IMR-90 (cell line): ENCODE measurements at regions not wholly inside any gene's neighbourhood (a gene's known extent, or its start where the extent isn't known, plus 50 kb on each side); places are given as distances from the start of the nearest gene placed in this dataset.

Experiments used
- ATAC-seq: fragments of 200-7000 bp; cut with Tn5 transposase; 2 replicates; pipeline ENCODE4 v1.9.1; 2020; ENCODE audit warnings: low read depth, mild to moderate bottlenecking, moderate library complexity
- BruUV-seq: library from RNA; stranded (reverse); fragments of 400-500 nt; replicated peaks from 2 replicates; lab custom pipeline; 2021; lab: Mats Ljungman, UMichigan
- CTCF ChIA-PET: fragments of 300-600 bp; formaldehyde crosslinking; extraction: SDS; loops from one replicate; lab custom pipeline; 2021; ENCODE audit warnings: antibody characterized with exemption; lab: Yijun Ruan, JAX
- POLR2A ChIA-PET: fragments of 300-600 bp; sonication (Branson Sonifier 250); formaldehyde crosslinking; loops from one replicate; lab custom pipeline; 2022; ENCODE audit warnings: antibody characterized with exemption; ENCODE audit not compliant: unreplicated experiment; lab: Charles Lee
- DNase-seq: peaks from one replicate; pipeline ENCODE4 v3.0.0; 2013
- H2AFZ ChIP-seq: replicated peaks from 2 replicates; pipeline ENCODE3; 2013; ENCODE audit warnings: low read length, mild to moderate bottlenecking; ENCODE audit not compliant: poor library complexity
- H2AK5ac ChIP-seq: 2 replicates; pipeline ENCODE4 v1.6.1; 2013; ENCODE audit warnings: low read depth, low read length, inconsistent platforms
- H2AK9ac ChIP-seq: replicated peaks from 2 replicates; pipeline ENCODE3; 2013; ENCODE audit warnings: mild to moderate bottlenecking, low read depth, low read length, moderate library complexity; ENCODE audit not compliant: poor library complexity
- H2BK120ac ChIP-seq: 2 replicates; pipeline ENCODE4 v1.6.1; 2013; ENCODE audit warnings: low read depth, low read length, inconsistent platforms
- H2BK15ac ChIP-seq: 3 replicates; pipeline ENCODE4 v1.6.1; 2013; ENCODE audit warnings: low read depth, low read length, inconsistent platforms
- H2BK20ac ChIP-seq: 2 replicates; pipeline ENCODE4 v1.6.1; 2013; ENCODE audit warnings: low read depth, mild to moderate bottlenecking, inconsistent platforms, low read length, moderate library complexity
- H2BK5ac ChIP-seq: 2 replicates; pipeline ENCODE4 v1.6.1; 2013; ENCODE audit warnings: mild to moderate bottlenecking, low read depth, low read length, inconsistent platforms; ENCODE audit not compliant: poor library complexity, severe bottlenecking
- H3K14ac ChIP-seq: replicated peaks from 2 replicates; pipeline ENCODE4 v1.6.1; 2013; ENCODE audit warnings: low read depth, low read length, inconsistent platforms
- H3K18ac ChIP-seq: 2 replicates; pipeline ENCODE4 v1.6.1; 2013; ENCODE audit warnings: low read depth, low read length, control low read depth
- H3K23ac ChIP-seq: 2 replicates; pipeline ENCODE4 v1.6.1; 2013; ENCODE audit warnings: low read depth, low read length, inconsistent platforms
- H3K27ac ChIP-seq: 2 replicates; pipeline ENCODE4 v1.5.1; 2013; ENCODE audit warnings: mild to moderate bottlenecking, control low read depth, low read length; ENCODE audit not compliant: insufficient read depth
- H3K27me3 ChIP-seq: 2 replicates; pipeline ENCODE4 v1.6.1; 2013; ENCODE audit warnings: low read length; ENCODE audit not compliant: control insufficient read depth, insufficient read depth
- H3K36me3 ChIP-seq: 2 replicates; pipeline ENCODE4 v1.6.1; 2013; ENCODE audit warnings: low read length, mixed read lengths; ENCODE audit not compliant: control insufficient read depth, insufficient read depth
- H3K4ac ChIP-seq: 2 replicates; pipeline ENCODE4 v1.6.1; 2013; ENCODE audit warnings: low read depth, low read length, inconsistent platforms
- H3K4me1 ChIP-seq: 2 replicates; pipeline ENCODE4 v1.6.1; 2013; ENCODE audit warnings: low read length, mixed read lengths; ENCODE audit not compliant: control insufficient read depth, insufficient read depth
- H3K4me2 ChIP-seq: 2 replicates; pipeline ENCODE4 v1.6.1; 2013; ENCODE audit warnings: low read depth, mild to moderate bottlenecking, control low read depth, low read length, moderate library complexity
- H3K4me3 ChIP-seq: 2 replicates; pipeline ENCODE4 v1.5.1; 2013; ENCODE audit warnings: low read depth, mild to moderate bottlenecking, control low read depth, low read length, moderate library complexity; ENCODE audit not compliant: insufficient read depth
- H3K56ac ChIP-seq: 2 replicates; pipeline ENCODE4 v1.6.1; 2013; ENCODE audit warnings: low read length, inconsistent platforms; ENCODE audit not compliant: insufficient read depth; ENCODE audit errors: extremely low read depth
- H3K79me1 ChIP-seq, 2 experiments: 2 replicates each; pipeline ENCODE4 v1.6.1; 2013; ENCODE audit warnings: low read length in 2 of 2, inconsistent platforms in 1 of 2, low read depth in 1 of 2
- H3K9ac ChIP-seq: 2 replicates; pipeline ENCODE4 v1.6.1; 2013; ENCODE audit warnings: low read depth, low read length, control low read depth
- H3K9me1 ChIP-seq: 2 replicates; pipeline ENCODE4 v1.6.1; 2013; ENCODE audit warnings: low read length, inconsistent platforms; ENCODE audit not compliant: insufficient read depth
- H3K9me3 ChIP-seq: 2 replicates; pipeline ENCODE4 v1.6.1; 2013; ENCODE audit warnings: low read length; ENCODE audit not compliant: control insufficient read depth, insufficient read depth
- H4K20me1 ChIP-seq: 2 replicates; pipeline ENCODE4 v1.6.1; 2013; ENCODE audit warnings: low read length, inconsistent platforms; ENCODE audit not compliant: insufficient read depth
- H4K5ac ChIP-seq: 2 replicates; pipeline ENCODE4 v1.6.1; 2013; ENCODE audit warnings: mild to moderate bottlenecking, low read depth, low read length, control low read depth
- H4K8ac ChIP-seq, 2 experiments: 2 replicates each; pipeline ENCODE4 v1.6.1; 2013; ENCODE audit warnings: low read depth in 2 of 2, low read length in 2 of 2, control low read depth in 1 of 2, inconsistent platforms in 1 of 2
- H4K91ac ChIP-seq: 2 replicates; pipeline ENCODE4 v1.6.1; 2013; ENCODE audit warnings: low read depth, low read length, inconsistent platforms; ENCODE audit not compliant: insufficient read depth
- BHLHE40 ChIP-seq: fragments of 150-350 bp; IDR thresholded peaks from 2 replicates; pipeline ENCODE4 v1.6.1; 2016; ENCODE audit warnings: mild to moderate bottlenecking, low read depth, low read length
- CEBPB ChIP-seq: IDR thresholded peaks from 2 replicates; pipeline ENCODE4 v1.6.1; 2012; ENCODE audit warnings: low read depth, low read length, improper control_type of control experiment
- CHD1 ChIP-seq: IDR thresholded peaks from 2 replicates; pipeline ENCODE4 v1.6.1; 2012; ENCODE audit warnings: low read depth, low read length, improper control_type of control experiment
- FOS ChIP-seq: fragments of 150-350 bp; IDR thresholded peaks from 2 replicates; pipeline ENCODE4 v1.6.1; 2016; ENCODE audit warnings: low read depth, low read length
- MAFK ChIP-seq: IDR thresholded peaks from 2 replicates; pipeline ENCODE4 v1.6.1; 2012; ENCODE audit warnings: low read depth, low read length, improper control_type of control experiment
- MAZ ChIP-seq: IDR thresholded peaks from 2 replicates; pipeline ENCODE4 v1.6.1; 2012; ENCODE audit warnings: low read depth, mild to moderate bottlenecking, low read length, improper control_type of control experiment, moderate library complexity, borderline replicate concordance
- MXI1 ChIP-seq: IDR thresholded peaks from 2 replicates; pipeline ENCODE4 v1.6.1; 2012; ENCODE audit warnings: low read depth, mild to moderate bottlenecking, low read length, moderate library complexity, borderline replicate concordance
- NFE2L2 ChIP-seq: fragments of 150-350 bp; IDR thresholded peaks from 2 replicates; pipeline ENCODE4 v1.6.1; 2016; ENCODE audit warnings: low read depth, mild to moderate bottlenecking, low read length
- POLR2A ChIP-seq: IDR thresholded peaks from 2 replicates; pipeline ENCODE4 v1.6.1; 2012; ENCODE audit warnings: mild to moderate bottlenecking, low read depth, low read length
- RAD21 ChIP-seq: IDR thresholded peaks from 2 replicates; pipeline ENCODE4 v1.6.1; 2012; ENCODE audit warnings: low read length, improper control_type of control experiment
- RCOR1 ChIP-seq: IDR thresholded peaks from 2 replicates; pipeline ENCODE4 v1.6.1; 2012; ENCODE audit warnings: mild to moderate bottlenecking, low read length, improper control_type of control experiment; ENCODE audit not compliant: insufficient replicate concordance
- RFX5 ChIP-seq: IDR thresholded peaks from 2 replicates; pipeline ENCODE4 v1.8.0; 2012; ENCODE audit warnings: low read depth, mild to moderate bottlenecking, low read length, moderate library complexity
- SMC3 ChIP-seq: fragments of 150-350 bp; IDR thresholded peaks from 2 replicates; pipeline ENCODE4 v1.6.1; 2016; ENCODE audit warnings: low read depth, mild to moderate bottlenecking, antibody characterized with exemption, low read length, moderate library complexity
- WGBS, 2 experiments: methylation state at CpG; one replicate each; pipeline versions ENCODE4 v1.1.5 to v1.1.7; 2013; ENCODE audit warnings: missing lambda C conversion rate in 2 of 2; ENCODE audit not compliant: insufficient read length in 1 of 2; ENCODE audit errors: extremely low coverage in 2 of 2; 5-methylcytosine and 5-hydroxymethylcytosine counted together
- dilution Hi-C: fragments of 300-500 bp; cut with HindIII; formaldehyde crosslinking; loops from one replicate; pipeline ENCODE4 v1.14.3; 2018; ENCODE audit warnings: low sequenced_read_pairs; ENCODE audit not compliant: unreplicated experiment
- in situ Hi-C: fragments of 300-500 bp; cut with MboI; formaldehyde crosslinking; loops from 3 replicates; pipeline ENCODE4 v1.14.3; 2019; ENCODE audit warnings: low sequenced_read_pairs, inconsistent platforms, mixed read lengths
- intact Hi-C: fragments of 100-400 bp; cut with micrococcal nuclease; formaldehyde crosslinking; loops from 2 replicates; pipeline ENCODE4 v1.10.0; 2022
- TF ChIP-seq, protein P1 (sequence below): fragments of 150-350 bp; IDR thresholded peaks from 2 replicates; pipeline ENCODE4 v1.6.1; 2016; ENCODE audit warnings: low read depth, mild to moderate bottlenecking, low read length, moderate library complexity, borderline replicate concordance
- TF ChIP-seq, protein P2 (sequence below): conservative IDR thresholded peaks from 2 replicates; pipeline ENCODE4 v1.5.1; 2012; ENCODE audit warnings: mild to moderate bottlenecking, low read depth, low read length, improper control_type of control experiment
- TF ChIP-seq, protein P3 (sequence below): fragments of 150-350 bp; IDR thresholded peaks from 2 replicates; pipeline ENCODE4 v1.6.1; 2017; ENCODE audit warnings: mild to moderate bottlenecking, antibody characterized with exemption, low read length, low read depth

DNA sequence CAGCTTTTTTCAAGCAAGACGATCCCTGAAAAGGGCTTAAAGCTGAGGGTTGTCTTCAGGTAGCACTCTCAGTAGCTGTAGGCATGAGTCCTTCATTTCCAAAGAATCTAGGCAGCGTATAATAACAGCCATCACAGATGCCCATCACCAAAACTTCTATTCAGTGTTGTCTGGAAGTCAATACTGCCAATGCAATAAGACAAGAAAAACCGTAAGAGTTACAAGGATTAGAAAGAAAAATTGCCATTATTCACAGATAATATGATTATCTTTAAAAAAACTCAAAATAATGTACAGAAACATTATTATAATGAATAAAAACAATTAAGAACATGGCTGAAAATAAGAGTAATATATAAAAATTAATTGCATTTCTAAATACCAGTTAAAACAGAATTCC is 208.2 kb upstream of the ADRA1B start:
- no peak overlapping the region for H3K4me2 ChIP-seq
- intact Hi-C loops = no loop called here

More for the DNA sequence above, 208.2 kb upstream of the ADRA1B start:
- H4K20me1 ChIP-seq = no peaks in the 10 kb centered on the region
- H3K18ac ChIP-seq = no peak overlapping the region
- in situ Hi-C loops (no loop called here), dilution Hi-C loops (no loop called here)
- H2AFZ ChIP-seq = no peak overlapping the region
- H4K91ac ChIP-seq = no peak overlapping the region
- H3K14ac ChIP-seq = no peak overlapping the region
- no peak overlapping the region for H3K56ac ChIP-seq
- BruUV-seq = no TSS peak
- no peaks in the 10 kb centered on the region for H3K79me1 ChIP-seq
- WGBS, 2 experiments = no CpG with 5 or more reads among the region's 3 CpGs
- peaks cover 4% of the 10 kb centered on the region; the same call in 1 of the 2 replicates for H3K9me3 ChIP-seq
- ATAC-seq = no peak
- H2AK5ac ChIP-seq = no peak overlapping the region
- TF ChIP-seq SMC3 (no peak), NFE2L2 (no peak), RCOR1 (no peak), CHD1 (no peak), POLR2A (no peak), MAZ (no peak), CEBPB (no peak), BHLHE40 (no peak), MXI1 (no peak), MAFK (no peak), RFX5 (no peak), RAD21 (no peak), FOS (no peak)
- TF ChIP-seq, protein P1, sequence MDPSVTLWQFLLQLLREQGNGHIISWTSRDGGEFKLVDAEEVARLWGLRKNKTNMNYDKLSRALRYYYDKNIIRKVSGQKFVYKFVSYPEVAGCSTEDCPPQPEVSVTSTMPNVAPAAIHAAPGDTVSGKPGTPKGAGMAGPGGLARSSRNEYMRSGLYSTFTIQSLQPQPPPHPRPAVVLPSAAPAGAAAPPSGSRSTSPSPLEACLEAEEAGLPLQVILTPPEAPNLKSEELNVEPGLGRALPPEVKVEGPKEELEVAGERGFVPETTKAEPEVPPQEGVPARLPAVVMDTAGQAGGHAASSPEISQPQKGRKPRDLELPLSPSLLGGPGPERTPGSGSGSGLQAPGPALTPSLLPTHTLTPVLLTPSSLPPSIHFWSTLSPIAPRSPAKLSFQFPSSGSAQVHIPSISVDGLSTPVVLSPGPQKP = no peak
- TF ChIP-seq, protein P2, sequence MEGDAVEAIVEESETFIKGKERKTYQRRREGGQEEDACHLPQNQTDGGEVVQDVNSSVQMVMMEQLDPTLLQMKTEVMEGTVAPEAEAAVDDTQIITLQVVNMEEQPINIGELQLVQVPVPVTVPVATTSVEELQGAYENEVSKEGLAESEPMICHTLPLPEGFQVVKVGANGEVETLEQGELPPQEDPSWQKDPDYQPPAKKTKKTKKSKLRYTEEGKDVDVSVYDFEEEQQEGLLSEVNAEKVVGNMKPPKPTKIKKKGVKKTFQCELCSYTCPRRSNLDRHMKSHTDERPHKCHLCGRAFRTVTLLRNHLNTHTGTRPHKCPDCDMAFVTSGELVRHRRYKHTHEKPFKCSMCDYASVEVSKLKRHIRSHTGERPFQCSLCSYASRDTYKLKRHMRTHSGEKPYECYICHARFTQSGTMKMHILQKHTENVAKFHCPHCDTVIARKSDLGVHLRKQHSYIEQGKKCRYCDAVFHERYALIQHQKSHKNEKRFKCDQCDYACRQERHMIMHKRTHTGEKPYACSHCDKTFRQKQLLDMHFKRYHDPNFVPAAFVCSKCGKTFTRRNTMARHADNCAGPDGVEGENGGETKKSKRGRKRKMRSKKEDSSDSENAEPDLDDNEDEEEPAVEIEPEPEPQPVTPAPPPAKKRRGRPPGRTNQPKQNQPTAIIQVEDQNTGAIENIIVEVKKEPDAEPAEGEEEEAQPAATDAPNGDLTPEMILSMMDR = no peak
- TF ChIP-seq, protein P3, sequence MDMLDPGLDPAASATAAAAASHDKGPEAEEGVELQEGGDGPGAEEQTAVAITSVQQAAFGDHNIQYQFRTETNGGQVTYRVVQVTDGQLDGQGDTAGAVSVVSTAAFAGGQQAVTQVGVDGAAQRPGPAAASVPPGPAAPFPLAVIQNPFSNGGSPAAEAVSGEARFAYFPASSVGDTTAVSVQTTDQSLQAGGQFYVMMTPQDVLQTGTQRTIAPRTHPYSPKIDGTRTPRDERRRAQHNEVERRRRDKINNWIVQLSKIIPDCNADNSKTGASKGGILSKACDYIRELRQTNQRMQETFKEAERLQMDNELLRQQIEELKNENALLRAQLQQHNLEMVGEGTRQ = no peak
- ChIA-PET CTCF (no interaction called here), POLR2A (no interaction called here)
- no peak overlapping the region for H4K8ac ChIP-seq
- H2BK5ac ChIP-seq = no peak overlapping the region
- no peak overlapping the region for H2BK120ac ChIP-seq
- no peak overlapping the region for H2BK20ac ChIP-seq
- no peaks in the 10 kb centered on the region for H3K36me3 ChIP-seq
- H3K27ac ChIP-seq = no peak overlapping the region
- no peak overlapping the region for H4K5ac ChIP-seq
- H3K4me1 ChIP-seq = no peaks in the 10 kb centered on the region
- H2AK9ac ChIP-seq = no peak overlapping the region
- H3K23ac ChIP-seq = no peak overlapping the region
- H2BK15ac ChIP-seq = no peak overlapping the region
- H3K4me3 ChIP-seq = no peak overlapping the region
- no peak overlapping the region for H3K9ac ChIP-seq
- peaks cover 20% of the 10 kb centered on the region for H3K27me3 ChIP-seq
- no peak overlapping the region for H3K4ac ChIP-seq
- no peak for DNase-seq
- no peaks in the 10 kb centered on the region for H3K9me1 ChIP-seq
